SK-N-SH (cell line): ENCODE measurements at regions not wholly inside any gene's neighbourhood (a gene's known extent, or its start where the extent isn't known, plus 50 kb on each side); places are given as distances from the start of the nearest gene placed in this dataset.

ENCODE experiments used
- CTCF ChIA-PET: fragments of 300-600, 350-600 bp; formaldehyde crosslinking; extraction: SDS; loops from one replicate; lab custom pipeline; 2021; lab: Yijun Ruan, JAX
- POLR2A ChIA-PET: fragments of 350-600 bp; sonication (Branson Sonifier 250); formaldehyde crosslinking; extraction: SDS; loops from one replicate; lab custom pipeline; 2020; ENCODE audit warnings: antibody characterized with exemption, inconsistent platforms; lab: Yijun Ruan, JAX
- DNase-seq: peaks from one replicate; pipeline ENCODE4 v3.0.0; 2012
- H2AFZ ChIP-seq: fragments of 200-600 bp; sonication (generic); 2 replicates; pipeline ENCODE4 v1.8.1; 2016; ENCODE audit warnings: antibody characterized with exemption, mild to moderate bottlenecking, low read depth
- H3F3A ChIP-seq: fragments of 200-600 bp; sonication (generic); replicated peaks from 2 replicates; pipeline ENCODE3; 2016; ENCODE audit warnings: antibody characterized with exemption, mild to moderate bottlenecking; ENCODE audit not compliant: insufficient read depth
- H3K27ac ChIP-seq, 2 experiments: fragments of 200-500 bp in 1 of 2; fragments of 200-600 bp in 1 of 2; sonication (Bioruptor generic) in 1 of 2; sonication (generic), shearing (Covaris generic) in 1 of 2; 2 replicates each; pipeline versions ENCODE4 v1.5.1 to v1.6.1; 2014 to 2016; ENCODE audit warnings: low read depth in 2 of 2, inconsistent platforms in 1 of 2, low read length in 1 of 2, mild to moderate bottlenecking in 1 of 2, mixed read lengths in 1 of 2
- H3K27me3 ChIP-seq: fragments of 200-600 bp; sonication (generic), shearing (Covaris generic); 2 replicates; pipeline ENCODE4 v1.6.1; 2016; ENCODE audit warnings: mixed run types; ENCODE audit not compliant: insufficient read depth
- H3K36me3 ChIP-seq, 2 experiments: fragments of 200-500 bp in 1 of 2; fragments of 200-600 bp in 1 of 2; sonication (Bioruptor generic) in 1 of 2; sonication (generic) in 1 of 2; replicated peaks in 1 of 2; 2 replicates each; pipeline versions ENCODE3 to v1.5.1; 2014 to 2016; ENCODE audit warnings: low read length in 1 of 2, mild to moderate bottlenecking in 1 of 2; ENCODE audit not compliant: insufficient read depth in 2 of 2, control insufficient read depth in 1 of 2
- H3K4me1 ChIP-seq, 2 experiments: fragments of 200-500 bp in 1 of 2; fragments of 200-600 bp in 1 of 2; sonication (Bioruptor generic) in 1 of 2; sonication (generic), shearing (Covaris generic) in 1 of 2; 2 replicates each; pipeline versions ENCODE4 v1.5.1 to v1.6.1; 2014 to 2016; ENCODE audit warnings: low read depth in 1 of 2, low read length in 1 of 2, mixed run types in 1 of 2; ENCODE audit not compliant: insufficient read depth in 2 of 2, control insufficient read depth in 1 of 2
- H3K4me2 ChIP-seq: fragments of 200-600 bp; sonication (generic), shearing (Covaris generic); 2 replicates; pipeline ENCODE4 v1.6.1; 2017; ENCODE audit warnings: mixed run types
- H3K4me3 ChIP-seq, 2 experiments: fragments of 200-500 bp in 1 of 2; fragments of 200-600 bp in 1 of 2; sonication (Bioruptor generic) in 1 of 2; sonication (generic), shearing (Covaris generic) in 1 of 2; 2 replicates each; pipeline versions ENCODE4 v1.5.1 to v1.8.1; 2014 to 2016; ENCODE audit warnings: low read depth in 2 of 2, inconsistent platforms in 1 of 2, low read length in 1 of 2, mild to moderate bottlenecking in 1 of 2, mixed read lengths in 1 of 2, moderate library complexity in 1 of 2
- H3K79me2 ChIP-seq: fragments of 200-600 bp; sonication (generic); 2 replicates; pipeline ENCODE4 v1.8.1; 2017; ENCODE audit warnings: mild to moderate bottlenecking; ENCODE audit not compliant: insufficient read depth
- H3K9ac ChIP-seq: fragments of 200-600 bp; sonication (generic); 2 replicates; pipeline ENCODE4 v1.6.1; 2017; ENCODE audit warnings: mixed run types
- H3K9me2 ChIP-seq: fragments of 200-600 bp; sonication (generic); 2 replicates; pipeline ENCODE4 v1.6.1; 2017; ENCODE audit warnings: mixed run types
- H3K9me3 ChIP-seq: fragments of 200-600 bp; sonication (generic); 2 replicates; pipeline ENCODE4 v1.6.1; 2017; ENCODE audit warnings: mixed run types, mild to moderate bottlenecking, moderate library complexity
- H4K20me1 ChIP-seq: fragments of 200-600 bp; sonication (generic); 2 replicates; pipeline ENCODE4 v1.6.1; 2017; ENCODE audit warnings: mild to moderate bottlenecking, mixed run types; ENCODE audit not compliant: insufficient read depth
- ELF1 ChIP-seq: IDR thresholded peaks from 2 replicates; pipeline ENCODE4 v1.4.0; 2012
- FOSL2 ChIP-seq: IDR thresholded peaks from 2 replicates; pipeline ENCODE4 v1.4.0; 2012; ENCODE audit warnings: low read depth, mild to moderate bottlenecking, moderate library complexity, borderline replicate concordance
- FOXJ3 ChIP-seq: sonication (generic); formaldehyde crosslinking; IDR thresholded peaks from 2 replicates; pipeline ENCODE4 v1.5.1; 2020; ENCODE audit warnings: mild to moderate bottlenecking, missing genetic modification reagents
- MEF2A ChIP-seq: IDR thresholded peaks from 2 replicates; pipeline ENCODE4 v1.4.0; 2012; ENCODE audit warnings: low read depth, borderline replicate concordance
- MXI1 ChIP-seq: IDR thresholded peaks from 2 replicates; pipeline ENCODE4 v1.6.1; 2012; ENCODE audit warnings: mild to moderate bottlenecking, low read depth, low read length, improper control_type of control experiment
- NFIC ChIP-seq: IDR thresholded peaks from 2 replicates; pipeline ENCODE4 v1.4.0; 2012; ENCODE audit warnings: borderline replicate concordance
- NRF1 ChIP-seq: IDR thresholded peaks from 2 replicates; pipeline ENCODE4 v1.6.1; 2012; ENCODE audit warnings: low read depth, mild to moderate bottlenecking, low read length
- REST ChIP-seq: IDR thresholded peaks from 2 replicates; pipeline ENCODE4 v1.6.1; 2012; ENCODE audit warnings: mild to moderate bottlenecking, low read depth, low read length, moderate library complexity
- RFX5 ChIP-seq: IDR thresholded peaks from 2 replicates; pipeline ENCODE4 v1.6.1; 2012; ENCODE audit warnings: mild to moderate bottlenecking, improper control_type of control experiment, low read length
- SIN3A ChIP-seq: IDR thresholded peaks from 2 replicates; pipeline ENCODE4 v1.6.1; 2012; ENCODE audit warnings: low read depth, mild to moderate bottlenecking, low read length, moderate library complexity, borderline replicate concordance
- SMC3 ChIP-seq: IDR thresholded peaks from 2 replicates; pipeline ENCODE4 v1.6.1; 2012; ENCODE audit warnings: low read depth, low read length, improper control_type of control experiment
- TAF1 ChIP-seq: IDR thresholded peaks from 2 replicates; pipeline ENCODE4 v1.6.1; 2012; ENCODE audit warnings: low read depth, mild to moderate bottlenecking, low read length, moderate library complexity, borderline replicate concordance
- TCF12 ChIP-seq: IDR thresholded peaks from 2 replicates; pipeline ENCODE4 v1.4.0; 2012
- TEAD4 ChIP-seq: IDR thresholded peaks from 2 replicates; pipeline ENCODE4 v1.4.0; 2012; ENCODE audit warnings: mild to moderate bottlenecking, borderline replicate concordance; ENCODE audit not compliant: insufficient read depth
- YY1 ChIP-seq: IDR thresholded peaks from 2 replicates; pipeline ENCODE4 v1.4.0; 2012; ENCODE audit warnings: low read depth, mild to moderate bottlenecking
- ZBTB33 ChIP-seq: IDR thresholded peaks from 2 replicates; pipeline ENCODE4 v1.4.0; 2012; ENCODE audit warnings: low read depth, borderline replicate concordance
- WGBS: methylation state at CpG from one replicate; pipeline ENCODE4 v1.1.6; 2017; ENCODE audit warnings: low lambda C conversion rate; 5-methylcytosine and 5-hydroxymethylcytosine counted together
- TF ChIP-seq, protein P1 (sequence below): fragments of 150-350 bp; IDR thresholded peaks from 2 replicates; pipeline ENCODE4 v1.6.1; 2017; ENCODE audit warnings: antibody characterized with exemption, low read length, low read depth, borderline replicate concordance
- TF ChIP-seq, protein P2 (sequence below): IDR thresholded peaks from 2 replicates; pipeline ENCODE4 v1.4.0; 2012; ENCODE audit warnings: low read depth, borderline replicate concordance

DNA sequence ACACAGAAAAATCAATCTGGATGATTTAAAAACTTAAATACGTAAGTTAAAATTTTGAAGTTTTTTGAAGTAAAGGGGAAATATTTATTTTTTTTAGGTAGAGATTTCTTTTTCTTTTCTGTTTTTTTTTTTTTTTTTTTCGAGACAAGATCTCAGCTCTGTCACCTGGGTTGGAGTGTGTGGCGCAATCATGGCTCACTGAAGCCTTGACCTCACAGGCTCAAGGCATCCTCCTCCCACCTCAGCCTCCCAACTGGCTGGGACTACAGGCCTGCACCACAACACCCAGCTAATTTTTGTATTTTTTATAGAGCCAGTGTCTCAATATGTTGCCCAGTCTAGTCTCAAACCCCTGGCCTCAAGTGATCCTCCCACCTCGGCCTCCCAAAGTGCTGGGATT is 120.4 kb upstream of the CLDN10 start:
- Histone ChIP-seq H3K4me2 (no peak overlapping the region), H3K9me2 (no peaks in the 10 kb centered on the region), H2AFZ (no peak overlapping the region), H3K9ac (no peak overlapping the region), H3K36me3 (no peaks in the 10 kb centered on the region), H3K4me3 (no peak overlapping the region), H3K79me2 (no peaks in the 10 kb centered on the region), H4K20me1 (no peaks in the 10 kb centered on the region)
- POLR2A ChIA-PET, result no interaction called here
- DNase-seq, result no peak
- 57% methylated on average over 4 of the region's 4 CpGs for WGBS
- no peak for TF ChIP-seq TCF12
- TF ChIP-seq ZBTB33, result no peak
- no peak for TF ChIP-seq SMC3
- no peak for TF ChIP-seq REST
- TF ChIP-seq, protein P1, sequence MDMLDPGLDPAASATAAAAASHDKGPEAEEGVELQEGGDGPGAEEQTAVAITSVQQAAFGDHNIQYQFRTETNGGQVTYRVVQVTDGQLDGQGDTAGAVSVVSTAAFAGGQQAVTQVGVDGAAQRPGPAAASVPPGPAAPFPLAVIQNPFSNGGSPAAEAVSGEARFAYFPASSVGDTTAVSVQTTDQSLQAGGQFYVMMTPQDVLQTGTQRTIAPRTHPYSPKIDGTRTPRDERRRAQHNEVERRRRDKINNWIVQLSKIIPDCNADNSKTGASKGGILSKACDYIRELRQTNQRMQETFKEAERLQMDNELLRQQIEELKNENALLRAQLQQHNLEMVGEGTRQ, result no peak
- TF ChIP-seq NRF1, result no peak
- no peak for TF ChIP-seq YY1
- TF ChIP-seq, all 33 proteins: peak for 0
- CTCF ChIA-PET, result interaction anchor here (0.9 kb wide), 1 partner anchor 28 kb away, joined by 3 read pairs; no protein-coding TSS in a partner anchor
- Histone ChIP-seq H3K27me3 (no peaks in the 10 kb centered on the region), H3K4me1 (no peaks in the 10 kb centered on the region), H3K9me3 (no peaks in the 10 kb centered on the region), H3F3A (no peaks in the 10 kb centered on the region), H3K27ac (no peak overlapping the region)

DNA sequence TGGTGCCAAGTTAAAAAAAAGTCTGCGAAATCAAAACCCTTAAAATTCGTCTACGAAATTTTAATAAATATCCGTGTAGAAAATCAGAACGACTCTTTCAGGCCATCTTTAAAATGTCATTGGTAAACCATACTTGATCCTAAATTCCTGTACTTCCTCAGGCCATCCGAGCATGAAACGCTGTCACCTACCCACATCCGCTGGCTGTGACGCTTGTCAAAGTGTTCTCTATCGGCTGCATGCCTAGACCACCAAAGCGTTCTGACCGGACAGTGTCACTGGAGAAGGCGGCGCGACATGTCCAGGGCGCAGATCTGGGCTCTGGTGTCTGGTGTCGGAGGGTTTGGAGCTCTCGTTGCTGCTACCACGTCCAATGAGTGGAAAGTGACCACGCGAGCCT is 119.0 kb upstream of the CLDN10 start:
- Histone ChIP-seq H3F3A (no peaks in the 10 kb centered on the region), H3K27ac (no peak overlapping the region), H3K9ac (no peak overlapping the region), H3K79me2 (no peaks in the 10 kb centered on the region), H3K9me3 (no peaks in the 10 kb centered on the region), H3K27me3 (no peaks in the 10 kb centered on the region), H4K20me1 (no peaks in the 10 kb centered on the region), H3K9me2 (no peaks in the 10 kb centered on the region), H3K36me3 (no peaks in the 10 kb centered on the region), H2AFZ (no peak overlapping the region), H3K4me2 (no peak overlapping the region), H3K4me1 (no peaks in the 10 kb centered on the region; a peak in 1 of 4 replicates), H3K4me3 (no peak overlapping the region)
- 87% methylated on average over 17 of the region's 21 CpGs for WGBS
- ChIA-PET POLR2A (no interaction called here), CTCF (interaction anchor here (0.7 to 1.0 kb wide), 3 partner anchors 29 to 245 kb away, joined by 3 read pairs; no protein-coding TSS in a partner anchor)
- no peak for TF ChIP-seq TEAD4
- no peak for TF ChIP-seq RFX5
- no peak for TF ChIP-seq FOSL2
- no peak for TF ChIP-seq TAF1
- no peak for TF ChIP-seq YY1
- TF ChIP-seq MEF2A, result no peak
- TF ChIP-seq ELF1, result no peak
- TF ChIP-seq FOXJ3, result no peak
- TF ChIP-seq NFIC, result no peak
- TF ChIP-seq, protein P1, result no peak
- TF ChIP-seq, protein P2, sequence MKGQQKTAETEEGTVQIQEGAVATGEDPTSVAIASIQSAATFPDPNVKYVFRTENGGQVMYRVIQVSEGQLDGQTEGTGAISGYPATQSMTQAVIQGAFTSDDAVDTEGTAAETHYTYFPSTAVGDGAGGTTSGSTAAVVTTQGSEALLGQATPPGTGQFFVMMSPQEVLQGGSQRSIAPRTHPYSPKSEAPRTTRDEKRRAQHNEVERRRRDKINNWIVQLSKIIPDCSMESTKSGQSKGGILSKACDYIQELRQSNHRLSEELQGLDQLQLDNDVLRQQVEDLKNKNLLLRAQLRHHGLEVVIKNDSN, result no peak
- TF ChIP-seq MXI1, result no peak
- TF ChIP-seq SIN3A, result no peak
- no peak for DNase-seq
